Panc1 (cell line): ENCODE measurements at regions not wholly inside any gene's neighbourhood (a gene's known extent, or its start where the extent isn't known, plus 50 kb on each side); places are given as distances from the start of the nearest gene placed in this dataset.

ENCODE experiments used
- CTCF ChIP-seq: fragments of 450-650 bp; IDR thresholded peaks from 2 replicates; pipeline ENCODE4 v1.5.1; 2017; ENCODE audit warnings: mild to moderate bottlenecking
- POLR2AphosphoS5 ChIP-seq: IDR thresholded peaks from 2 replicates; pipeline ENCODE4 v1.6.1; 2012; ENCODE audit warnings: mild to moderate bottlenecking, low read depth, low read length, moderate library complexity
- REST ChIP-seq, 2 experiments: IDR thresholded peaks; 2 replicates each; pipeline ENCODE4 v1.6.1; 2011 to 2012; ENCODE audit warnings: low read depth in 2 of 2, control low read depth in 1 of 2, low read length in 1 of 2, mild to moderate bottlenecking in 1 of 2, moderate library complexity in 1 of 2; ENCODE audit not compliant: insufficient read depth in 1 of 2
- SIN3A ChIP-seq: IDR thresholded peaks from 2 replicates; pipeline ENCODE4 v1.6.1; 2012; ENCODE audit warnings: low read depth, mild to moderate bottlenecking, low read length, moderate library complexity, borderline replicate concordance; ENCODE audit not compliant: insufficient read depth
- TCF7L2 ChIP-seq: IDR thresholded peaks from 2 replicates; pipeline ENCODE4 v1.6.1; 2011; ENCODE audit warnings: mild to moderate bottlenecking, low read depth, low read length, inconsistent platforms

- TF ChIP-seq CTCF (no peak), REST (IDR thresholded peaks at IDR 0.05; ENCODE audit: insufficient read depth in 1 of 2, low read depth in 2 of 2, low read length in 1 of 2) (no peak), TCF7L2 (no peak), POLR2AphosphoS5 (no peak), SIN3A (no peak)
These were observed 74.5 kb upstream of the MAP3K1 start for GRCh38 chr5:56740868-56741267.
